ENCODE measurements at regions not wholly inside any gene's neighbourhood (a gene's known extent, or its start where the extent isn't known, plus 50 kb on each side); places are given as distances from the start of the nearest gene placed in this dataset.

DNA sequence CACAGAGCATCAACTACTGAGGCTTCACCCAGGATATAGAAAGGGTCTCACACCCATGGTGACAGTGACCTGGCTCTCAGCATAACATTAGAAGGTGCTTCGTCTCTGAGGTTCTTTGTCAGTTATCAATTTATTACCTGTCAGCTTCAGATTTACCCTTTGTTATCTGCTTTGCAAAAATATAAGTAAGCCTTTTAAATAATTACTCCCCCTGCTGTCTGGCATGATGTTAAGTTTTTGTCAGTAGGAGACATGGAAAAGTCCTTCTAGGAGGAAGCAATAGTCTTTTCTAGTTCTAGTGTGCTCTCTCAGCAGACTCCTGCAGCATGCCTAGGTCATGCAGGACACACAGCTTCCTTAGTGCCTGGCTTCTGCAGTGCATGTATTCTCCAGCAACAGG, 149.9 kb downstream of the RDH14 start:
- WGBS = 74% methylated on average over 1 of the region's 1 CpG
- Histone ChIP-seq H3K4me1 (replicated peaks) (no peaks in the 10 kb centered on the region), H3K36me3 (no peaks in the 10 kb centered on the region), H3K27me3 (replicated peaks; ENCODE audit: insufficient read depth) (no peaks in the 10 kb centered on the region), H3K9me3 (no peaks in the 10 kb centered on the region), H3K4me3 (no peak overlapping the region), H3K27ac (no peak overlapping the region)
- no peak for DNase-seq (ENCODE audit: low spot score)
- TF ChIP-seq, protein P1, sequence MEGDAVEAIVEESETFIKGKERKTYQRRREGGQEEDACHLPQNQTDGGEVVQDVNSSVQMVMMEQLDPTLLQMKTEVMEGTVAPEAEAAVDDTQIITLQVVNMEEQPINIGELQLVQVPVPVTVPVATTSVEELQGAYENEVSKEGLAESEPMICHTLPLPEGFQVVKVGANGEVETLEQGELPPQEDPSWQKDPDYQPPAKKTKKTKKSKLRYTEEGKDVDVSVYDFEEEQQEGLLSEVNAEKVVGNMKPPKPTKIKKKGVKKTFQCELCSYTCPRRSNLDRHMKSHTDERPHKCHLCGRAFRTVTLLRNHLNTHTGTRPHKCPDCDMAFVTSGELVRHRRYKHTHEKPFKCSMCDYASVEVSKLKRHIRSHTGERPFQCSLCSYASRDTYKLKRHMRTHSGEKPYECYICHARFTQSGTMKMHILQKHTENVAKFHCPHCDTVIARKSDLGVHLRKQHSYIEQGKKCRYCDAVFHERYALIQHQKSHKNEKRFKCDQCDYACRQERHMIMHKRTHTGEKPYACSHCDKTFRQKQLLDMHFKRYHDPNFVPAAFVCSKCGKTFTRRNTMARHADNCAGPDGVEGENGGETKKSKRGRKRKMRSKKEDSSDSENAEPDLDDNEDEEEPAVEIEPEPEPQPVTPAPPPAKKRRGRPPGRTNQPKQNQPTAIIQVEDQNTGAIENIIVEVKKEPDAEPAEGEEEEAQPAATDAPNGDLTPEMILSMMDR (IDR thresholded peaks at IDR 0.05) = no peak
- TF ChIP-seq POLR2AphosphoS5 (IDR thresholded peaks at IDR 0.05) = no peak
- no peak for TF ChIP-seq POLR2A (IDR thresholded peaks at IDR 0.05)
- intact Hi-C loops (cut with DNase I) = no loop called here

DNA sequence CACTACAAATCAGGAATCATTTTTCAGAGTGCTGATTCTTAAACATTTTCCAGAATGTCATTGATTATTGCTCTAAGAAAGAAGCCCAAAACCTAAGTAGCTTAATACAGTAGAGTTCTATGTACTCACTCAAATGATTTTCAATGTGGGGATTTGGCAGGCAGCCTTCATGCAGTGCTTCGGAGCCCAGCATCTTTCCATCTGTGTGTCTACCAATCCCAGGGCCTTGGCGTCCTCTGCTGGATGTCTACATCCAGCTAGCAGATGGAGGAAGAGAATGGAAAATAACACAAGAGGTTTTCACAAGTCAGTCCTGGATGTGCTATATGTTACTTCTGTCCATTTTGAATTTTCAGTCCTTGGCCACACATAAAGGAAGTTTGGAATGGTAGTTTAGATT, 151.8 kb downstream of the RDH14 start:
- H3K36me3 ChIP-seq = no peaks in the 10 kb centered on the region
- H3K27me3 ChIP-seq (replicated peaks; ENCODE audit: insufficient read depth) = no peaks in the 10 kb centered on the region
- H3K9me3 ChIP-seq = no peaks in the 10 kb centered on the region
- WGBS = 99% methylated on average over 2 of the region's 2 CpGs
- H3K4me3 ChIP-seq = no peak overlapping the region
- intact Hi-C loops (cut with DNase I) = no loop called here
- DNase-seq (ENCODE audit: low spot score) = no peak
- H3K27ac ChIP-seq = no peak overlapping the region
- no peak for TF ChIP-seq POLR2AphosphoS5 (IDR thresholded peaks at IDR 0.05)
- TF ChIP-seq, protein P1 (IDR thresholded peaks at IDR 0.05) = no peak
- TF ChIP-seq POLR2A (IDR thresholded peaks at IDR 0.05) = no peak
- H3K4me1 ChIP-seq (replicated peaks) = no peaks in the 10 kb centered on the region

DNA sequence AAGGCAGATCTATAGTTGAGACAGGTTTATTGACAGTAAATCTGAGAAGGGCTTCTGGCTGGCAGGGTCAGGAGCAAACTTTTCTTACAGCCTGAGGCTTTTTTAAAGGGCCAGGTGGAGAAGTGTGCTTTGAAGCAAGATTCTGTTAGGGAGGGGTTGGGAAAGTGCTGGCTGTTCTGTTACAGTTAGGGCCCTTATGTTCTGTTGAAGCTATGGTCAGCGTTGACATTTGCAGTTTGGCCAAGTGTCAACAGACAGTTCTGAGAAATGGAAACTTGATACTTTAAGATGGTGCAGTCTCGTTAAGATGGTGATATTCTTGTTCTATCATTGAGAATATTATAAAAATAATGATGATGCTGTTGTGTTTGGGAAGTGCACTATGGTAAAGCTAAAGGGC, 154.2 kb downstream of the RDH14 start:
- 22% methylated on average over 2 of the region's 2 CpGs for WGBS
- intact Hi-C loops (cut with DNase I) = no loop called here
- H3K4me1 ChIP-seq (replicated peaks) = no peaks in the 10 kb centered on the region
- DNase-seq (ENCODE audit: low spot score) = no peak
- H3K36me3 ChIP-seq = no peaks in the 10 kb centered on the region
- TF ChIP-seq, protein P1 (IDR thresholded peaks at IDR 0.05) = no peak
- no peak for TF ChIP-seq POLR2AphosphoS5 (IDR thresholded peaks at IDR 0.05)
- TF ChIP-seq POLR2A (IDR thresholded peaks at IDR 0.05) = no peak
- H3K27me3 ChIP-seq (replicated peaks; ENCODE audit: insufficient read depth) = no peaks in the 10 kb centered on the region
- no peaks in the 10 kb centered on the region for H3K9me3 ChIP-seq
- no peak overlapping the region for H3K27ac ChIP-seq
- H3K4me3 ChIP-seq = no peak overlapping the region

DNA sequence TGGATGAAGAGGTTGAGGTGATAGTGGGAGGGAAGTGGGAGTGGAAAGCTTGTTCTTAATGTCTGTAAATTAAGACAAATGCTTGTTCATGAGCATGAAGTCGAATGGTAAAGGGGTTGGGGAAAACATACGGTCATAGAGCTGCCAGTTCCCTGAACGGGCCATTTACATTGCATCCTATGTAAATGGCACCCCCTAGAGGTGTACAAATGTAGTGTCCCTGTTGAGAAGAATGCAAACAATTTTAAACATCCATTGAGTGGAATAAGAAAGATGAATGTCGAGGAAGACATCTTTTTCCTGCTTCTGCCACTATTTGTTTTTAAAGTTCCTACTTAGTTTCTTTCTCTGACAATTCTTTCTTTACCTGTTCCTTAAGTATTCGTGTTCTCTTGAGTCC, 155.7 kb downstream of the RDH14 start:
- Histone ChIP-seq H3K27ac (no peak overlapping the region), H3K4me3 (no peak overlapping the region), H3K36me3 (no peaks in the 10 kb centered on the region), H3K9me3 (no peaks in the 10 kb centered on the region), H3K27me3 (replicated peaks; ENCODE audit: insufficient read depth) (no peaks in the 10 kb centered on the region), H3K4me1 (replicated peaks) (no peaks in the 10 kb centered on the region)
- no peak for DNase-seq (ENCODE audit: low spot score)
- intact Hi-C loops (cut with DNase I) = no loop called here
- no peak for TF ChIP-seq POLR2AphosphoS5 (IDR thresholded peaks at IDR 0.05)
- TF ChIP-seq, protein P1 (IDR thresholded peaks at IDR 0.05) = peak in 1 of 4 experiments; percentile 20
- 80% methylated on average over 5 of the region's 5 CpGs for WGBS

DNA sequence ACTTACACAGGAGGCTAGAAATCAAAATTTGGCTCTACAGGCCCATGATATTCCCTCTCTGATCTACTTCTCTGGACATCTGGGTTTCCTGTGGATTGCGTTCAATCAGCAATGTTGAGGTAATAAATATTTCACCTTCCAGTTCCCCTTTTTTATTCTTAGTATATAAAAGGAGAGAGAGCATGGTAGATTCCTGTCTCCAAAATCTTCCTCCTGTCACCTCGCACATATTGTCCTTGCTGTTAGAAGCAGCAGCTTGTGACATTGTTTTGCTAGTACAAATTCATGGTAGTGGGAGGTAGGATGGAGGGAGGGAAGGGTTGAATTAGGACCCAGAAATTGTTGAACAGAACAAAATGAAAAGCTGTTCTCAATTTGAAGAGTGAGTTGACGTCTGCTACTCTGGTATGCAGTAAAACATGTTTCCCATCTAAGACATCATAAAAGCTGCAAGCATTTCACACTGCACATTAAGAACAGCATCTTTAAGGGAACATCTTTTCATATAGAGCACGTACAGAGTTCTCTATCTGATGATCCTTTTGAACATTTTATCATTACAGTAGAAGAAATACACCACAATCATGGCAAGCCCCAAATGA, 156.4 kb downstream of the RDH14 start:
- 54% methylated on average over 4 of the region's 4 CpGs for WGBS
- Histone ChIP-seq H3K4me3 (no peak overlapping the region), H3K9me3 (no peaks in the 10 kb centered on the region), H3K27ac (no peak overlapping the region), H3K27me3 (replicated peaks; ENCODE audit: insufficient read depth) (no peaks in the 10 kb centered on the region), H3K36me3 (no peaks in the 10 kb centered on the region), H3K4me1 (replicated peaks) (no peaks in the 10 kb centered on the region)
- DNase-seq (ENCODE audit: low spot score) = no peak
- TF ChIP-seq, protein P1 (IDR thresholded peaks at IDR 0.05) = no peak
- TF ChIP-seq POLR2A (IDR thresholded peaks at IDR 0.05) (no peak), POLR2AphosphoS5 (IDR thresholded peaks at IDR 0.05) (no peak)
- intact Hi-C loops (cut with DNase I) = no loop called here
